ENCODE measurements at regions not wholly inside any gene's neighbourhood (a gene's known extent, or its start where the extent isn't known, plus 50 kb on each side); places are given as distances from the start of the nearest gene placed in this dataset.

- TF ChIP-seq CTCF (IDR thresholded peaks at IDR 0.05) = no peak
- TF ChIP-seq ZFX (IDR thresholded peaks at IDR 0.05; ENCODE audit: borderline replicate concordance) = no peak
- no peak overlapping the region for H3K27ac ChIP-seq
Observed at GRCh38 chr19:29321116-29321515, 108.2 kb upstream of the UQCRFS1 start.

GRCh38 chr19:29323021-29323430 lies 110.1 kb upstream of the UQCRFS1 start:
- no peak for TF ChIP-seq CTCF (IDR thresholded peaks at IDR 0.05)
- TF ChIP-seq ZFX (IDR thresholded peaks at IDR 0.05; ENCODE audit: borderline replicate concordance) = no peak
- no peak overlapping the region for H3K27ac ChIP-seq

- TF ChIP-seq ZFX (IDR thresholded peaks at IDR 0.05; ENCODE audit: borderline replicate concordance) = no peak
- no peak for TF ChIP-seq CTCF (IDR thresholded peaks at IDR 0.05)
- H3K27ac ChIP-seq = no peak overlapping the region
Observed at GRCh38 chr19:29323440-29324290, 110.7 kb upstream of the UQCRFS1 start.

- H3K27ac ChIP-seq = no peak overlapping the region
- no peak for TF ChIP-seq CTCF (IDR thresholded peaks at IDR 0.05)
- no peak for TF ChIP-seq ZFX (IDR thresholded peaks at IDR 0.05; ENCODE audit: borderline replicate concordance)
Observed at GRCh38 chr19:29324291-29324680, 111.3 kb upstream of the UQCRFS1 start.

GRCh38 chr19:29324717-29325116 lies 111.8 kb upstream of the UQCRFS1 start:
- TF ChIP-seq ZFX (IDR thresholded peaks at IDR 0.05; ENCODE audit: borderline replicate concordance) (no peak), CTCF (IDR thresholded peaks at IDR 0.05) (no peak)
- H3K27ac ChIP-seq = no peak overlapping the region

- TF ChIP-seq CTCF (IDR thresholded peaks at IDR 0.05) (no peak), ZFX (IDR thresholded peaks at IDR 0.05; ENCODE audit: borderline replicate concordance) (no peak)
- H3K27ac ChIP-seq = no peak overlapping the region
Observed at GRCh38 chr19:29325241-29325975, 112.5 kb upstream of the UQCRFS1 start.

- TF ChIP-seq CTCF (IDR thresholded peaks at IDR 0.05) (no peak), ZFX (IDR thresholded peaks at IDR 0.05; ENCODE audit: borderline replicate concordance) (no peak)
- no peak overlapping the region for H3K27ac ChIP-seq
Observed at GRCh38 chr19:29326351-29326750, 113.4 kb upstream of the UQCRFS1 start.

Measured in 22Rv1 (cell line).